Neuronal stem cell (in vitro differentiated cells): ENCODE measurements at regions not wholly inside any gene's neighbourhood (a gene's known extent, or its start where the extent isn't known, plus 50 kb on each side); places are given as distances from the start of the nearest gene placed in this dataset.

Experiments
- DNase-seq: peaks from one replicate; pipeline ENCODE4 v3.0.0-alpha.2; 2013; ENCODE audit warnings: low spot score
- H2AFZ ChIP-seq: one replicate; pipeline ENCODE4 v1.6.1; 2013; ENCODE audit warnings: mild to moderate bottlenecking, low read length, inconsistent platforms
- H2AK5ac ChIP-seq: 2 replicates; pipeline ENCODE4 v1.6.1; 2013; ENCODE audit warnings: low read depth, mild to moderate bottlenecking, inconsistent platforms, low read length, moderate library complexity, mixed read lengths
- H2BK120ac ChIP-seq: 2 replicates; pipeline ENCODE4 v1.6.1; 2013; ENCODE audit warnings: low read depth, mild to moderate bottlenecking, inconsistent platforms, low read length, moderate library complexity, mixed read lengths
- H2BK12ac ChIP-seq: one replicate; pipeline ENCODE4 v1.6.1; 2013; ENCODE audit warnings: low read length, inconsistent platforms
- H2BK15ac ChIP-seq: 2 replicates; pipeline ENCODE4 v1.6.1; 2013; ENCODE audit warnings: mild to moderate bottlenecking, low read length, inconsistent platforms, mixed read lengths
- H2BK5ac ChIP-seq: one replicate; pipeline ENCODE4 v1.6.1; 2013; ENCODE audit warnings: inconsistent platforms, mild to moderate bottlenecking, low read length, moderate library complexity
- H3K14ac ChIP-seq: one replicate; pipeline ENCODE4 v1.6.1; 2013; ENCODE audit warnings: low read length, inconsistent platforms
- H3K18ac ChIP-seq: 2 replicates; pipeline ENCODE4 v1.6.1; 2013; ENCODE audit warnings: low read length, inconsistent platforms
- H3K23ac ChIP-seq: 2 replicates; pipeline ENCODE4 v1.6.1; 2013; ENCODE audit warnings: low read depth, mild to moderate bottlenecking, mixed read lengths, low read length, inconsistent platforms; ENCODE audit not compliant: poor library complexity
- H3K27ac ChIP-seq: replicated peaks from 3 replicates; pipeline ENCODE4 v1.5.1; 2013; ENCODE audit warnings: low read length, inconsistent platforms
- H3K27me3 ChIP-seq, 3 experiments: 2 replicates each; pipeline ENCODE4 v1.6.1; 2013; ENCODE audit warnings: low read length in 3 of 3, mild to moderate bottlenecking in 2 of 3, inconsistent platforms in 1 of 3, low read depth in 1 of 3, mixed read lengths in 1 of 3, moderate library complexity in 1 of 3; ENCODE audit not compliant: control insufficient read depth in 3 of 3, insufficient read depth in 3 of 3
- H3K36me3 ChIP-seq, 2 donors: replicated peaks in 1 of 2; 2 replicates each; pipeline ENCODE4 v1.6.1; 2013; ENCODE audit warnings: low read length in 2 of 2; ENCODE audit not compliant: control insufficient read depth in 2 of 2, insufficient read depth in 2 of 2
- H3K4ac ChIP-seq: 2 replicates; pipeline ENCODE4 v1.6.1; 2013; ENCODE audit warnings: inconsistent platforms, mild to moderate bottlenecking, low read length, moderate library complexity
- H3K4me1 ChIP-seq, 2 donors: 1 replicate in 1 of 2; 2 replicates in 1 of 2; pipeline ENCODE4 v1.6.1; 2013; ENCODE audit warnings: low read length in 2 of 2, low read depth in 1 of 2; ENCODE audit not compliant: control insufficient read depth in 2 of 2, insufficient read depth in 1 of 2
- H3K4me2 ChIP-seq: one replicate; pipeline ENCODE4 v1.6.1; 2013; ENCODE audit warnings: mild to moderate bottlenecking, low read length, inconsistent platforms; ENCODE audit not compliant: insufficient read depth, poor library complexity, severe bottlenecking
- H3K4me3 ChIP-seq, 2 donors: 2 replicates each; pipeline ENCODE4 v1.5.1; 2013; ENCODE audit warnings: low read length in 2 of 2, mild to moderate bottlenecking in 2 of 2, inconsistent platforms in 1 of 2, moderate library complexity in 1 of 2
- H3K79me1 ChIP-seq: one replicate; pipeline ENCODE4 v1.6.1; 2013; ENCODE audit warnings: low read depth, mild to moderate bottlenecking, inconsistent platforms, low read length, moderate library complexity
- H3K9ac ChIP-seq: one replicate; pipeline ENCODE4 v1.6.1; 2013; ENCODE audit warnings: mild to moderate bottlenecking, low read depth, low read length, inconsistent platforms; ENCODE audit not compliant: poor library complexity
- H3K9me3 ChIP-seq, 2 donors: replicated peaks in 1 of 2; 2 replicates each; pipeline versions ENCODE3 to v1.6.1; 2013; ENCODE audit warnings: low read length in 2 of 2, mild to moderate bottlenecking in 2 of 2, inconsistent platforms in 1 of 2, low read depth in 1 of 2, mixed read lengths in 1 of 2, moderate library complexity in 1 of 2; ENCODE audit not compliant: control insufficient read depth in 2 of 2, insufficient read depth in 1 of 2
- H4K8ac ChIP-seq: one replicate; pipeline ENCODE4 v1.6.1; 2013; ENCODE audit warnings: low read depth, mild to moderate bottlenecking, inconsistent platforms, low read length, moderate library complexity
- H4K91ac ChIP-seq: one replicate; pipeline ENCODE4 v1.6.1; 2013; ENCODE audit warnings: low read length, low read depth, mild to moderate bottlenecking, inconsistent platforms; ENCODE audit not compliant: poor library complexity
- WGBS, 2 donors: extraction: QIAGEN DNeasy Blood & Tissue Kit; methylation state at CpG; one replicate each; pipeline ENCODE4 v1.1.7; 2013; ENCODE audit warnings: missing lambda C conversion rate in 2 of 2, mixed read lengths in 1 of 2; ENCODE audit not compliant: insufficient read length in 2 of 2, insufficient replicate concordance in 1 of 2; ENCODE audit errors: extremely low coverage in 2 of 2; 5-methylcytosine and 5-hydroxymethylcytosine counted together

GRCh38 chr4:14768449-14768848 lies 233.8 kb upstream of the CPEB2 start:
- Histone ChIP-seq H2BK5ac (no peak overlapping the region), H2AK5ac (no peak overlapping the region), H2BK12ac (no peak overlapping the region), H3K36me3 (no peaks in the 10 kb centered on the region), H3K27ac (no peak overlapping the region), H3K4me3 (no peak overlapping the region), H2BK15ac (no peak overlapping the region), H3K79me1 (no peaks in the 10 kb centered on the region), H3K14ac (no peak overlapping the region), H4K91ac (no peak overlapping the region), H3K4me1 (no peaks in the 10 kb centered on the region), H4K8ac (no peak overlapping the region), H3K23ac (no peak overlapping the region), H3K9ac (no peak overlapping the region), H3K4ac (no peak overlapping the region), H3K4me2 (no peak overlapping the region), H3K27me3 (no peaks in the 10 kb centered on the region), H3K9me3 (no peaks in the 10 kb centered on the region), H2BK120ac (no peak overlapping the region), H2AFZ (no peak overlapping the region), H3K18ac (no peak overlapping the region)
- DNase-seq: no peak

- H3K4me2 ChIP-seq: no peak overlapping the region
- H3K18ac ChIP-seq: no peak overlapping the region
- H2BK12ac ChIP-seq: no peak overlapping the region
- H2BK120ac ChIP-seq: no peak overlapping the region
- H2BK15ac ChIP-seq: no peak overlapping the region
- no peaks in the 10 kb centered on the region for H3K4me1 ChIP-seq
- no peak overlapping the region for H3K14ac ChIP-seq
- no peak overlapping the region for H2AK5ac ChIP-seq
- H3K9me3 ChIP-seq: no peaks in the 10 kb centered on the region
- no peaks in the 10 kb centered on the region for H3K36me3 ChIP-seq
- no peak for DNase-seq
- H2AFZ ChIP-seq: no peak overlapping the region
- H3K9ac ChIP-seq: no peak overlapping the region
- H3K27ac ChIP-seq: no peak overlapping the region
- H3K79me1 ChIP-seq: no peaks in the 10 kb centered on the region
- no peak overlapping the region for H3K23ac ChIP-seq
- H3K4ac ChIP-seq: no peak overlapping the region
- H4K8ac ChIP-seq: no peak overlapping the region
- no peak overlapping the region for H4K91ac ChIP-seq
- no peaks in the 10 kb centered on the region for H3K27me3 ChIP-seq
- H3K4me3 ChIP-seq: no peak overlapping the region
- H2BK5ac ChIP-seq: no peak overlapping the region
- no CpG with 5 or more reads among the region's 1 CpG for WGBS, 2 donors
Observed at GRCh38 chr4:14769993-14770392, 232.3 kb upstream of the CPEB2 start.

GRCh38 chr4:14771094-14771493 lies 231.2 kb upstream of the CPEB2 start:
- H3K4me2 ChIP-seq: no peak overlapping the region
- no peak overlapping the region for H2AFZ ChIP-seq
- no peaks in the 10 kb centered on the region for H3K9me3 ChIP-seq
- no peak overlapping the region for H3K9ac ChIP-seq
- no peaks in the 10 kb centered on the region for H3K79me1 ChIP-seq
- no peak overlapping the region for H3K23ac ChIP-seq
- no peaks in the 10 kb centered on the region for H3K27me3 ChIP-seq
- H3K4ac ChIP-seq: no peak overlapping the region
- H3K4me1 ChIP-seq: no peaks in the 10 kb centered on the region
- no CpG with 5 or more reads among the region's 2 CpGs for WGBS, 2 donors
- no peak overlapping the region for H2BK12ac ChIP-seq
- no peak overlapping the region for H3K4me3 ChIP-seq
- no peak overlapping the region for H4K91ac ChIP-seq
- no peak overlapping the region for H3K18ac ChIP-seq
- no peak overlapping the region for H2AK5ac ChIP-seq
- no peak overlapping the region for H4K8ac ChIP-seq
- no peaks in the 10 kb centered on the region for H3K36me3 ChIP-seq
- H3K14ac ChIP-seq: no peak overlapping the region
- H2BK5ac ChIP-seq: no peak overlapping the region
- DNase-seq: no peak
- H2BK15ac ChIP-seq: no peak overlapping the region
- no peak overlapping the region for H3K27ac ChIP-seq
- H2BK120ac ChIP-seq: no peak overlapping the region

- Histone ChIP-seq H4K91ac (no peak overlapping the region), H3K18ac (no peak overlapping the region), H2AK5ac (no peak overlapping the region), H2BK5ac (no peak overlapping the region), H3K9ac (no peak overlapping the region), H3K79me1 (no peaks in the 10 kb centered on the region), H3K4me2 (no peak overlapping the region), H2AFZ (no peak overlapping the region), H3K23ac (no peak overlapping the region), H3K27me3 (no peaks in the 10 kb centered on the region), H3K36me3 (no peaks in the 10 kb centered on the region), H3K27ac (no peak overlapping the region), H2BK12ac (no peak overlapping the region), H3K4me3 (no peak overlapping the region), H4K8ac (no peak overlapping the region), H3K14ac (no peak overlapping the region), H3K9me3 (no peaks in the 10 kb centered on the region), H2BK120ac (no peak overlapping the region), H3K4me1 (no peaks in the 10 kb centered on the region), H2BK15ac (no peak overlapping the region), H3K4ac (no peak overlapping the region)
- DNase-seq: no peak
- WGBS, 2 donors: no CpG with 5 or more reads among the region's 2 CpGs
Observed at GRCh38 chr4:14771504-14772175, 230.6 kb upstream of the CPEB2 start.
